Panc1 (cell line): ENCODE measurements at regions not wholly inside any gene's neighbourhood (a gene's known extent, or its start where the extent isn't known, plus 50 kb on each side); places are given as distances from the start of the nearest gene placed in this dataset.

Source experiments
- ATAC-seq: fragments of 200-7000 bp; cut with Tn5 transposase; 2 replicates; pipeline ENCODE4 v1.9.1; 2020; ENCODE audit warnings: mild to moderate bottlenecking, moderate library complexity
- BruUV-seq: library from RNA; stranded (reverse); fragments of 400-500 nt; replicated peaks from 2 replicates; lab custom pipeline; 2021; lab: Mats Ljungman, UMichigan
- CTCF ChIA-PET: fragments of 300-600 bp; sonication (Branson Sonifier 250); formaldehyde crosslinking; loops from one replicate; lab custom pipeline; 2022; ENCODE audit warnings: antibody characterized with exemption; lab: Charles Lee
- POLR2A ChIA-PET: fragments of 300-600 bp; sonication (Branson Sonifier 250); formaldehyde crosslinking; loops from one replicate; lab custom pipeline; 2022; ENCODE audit warnings: antibody characterized with exemption; lab: Charles Lee
- DNase-seq: peaks from one replicate; pipeline ENCODE4 v3.0.0-alpha.2; 2010; ENCODE audit warnings: low read depth, low spot score
- H3K27ac ChIP-seq: 2 replicates; pipeline ENCODE4 v1.5.1; 2011; ENCODE audit warnings: mild to moderate bottlenecking, low read length, inconsistent platforms
- H3K27me3 ChIP-seq: fragments of 200-500 bp; sonication (Bioruptor generic); 2 replicates; pipeline ENCODE4 v1.6.0; 2014; ENCODE audit warnings: low read length, inconsistent platforms; ENCODE audit not compliant: control insufficient read depth, insufficient read depth
- H3K36me3 ChIP-seq: fragments of 200-500 bp; sonication (Bioruptor generic); 2 replicates; pipeline ENCODE4 v1.5.1; 2014; ENCODE audit warnings: inconsistent platforms, mild to moderate bottlenecking, low read length, moderate library complexity; ENCODE audit not compliant: control insufficient read depth, insufficient read depth
- H3K4me1 ChIP-seq: 2 replicates; pipeline ENCODE4 v1.5.1; 2011; ENCODE audit warnings: inconsistent platforms, mild to moderate bottlenecking, low read length, moderate library complexity; ENCODE audit not compliant: control insufficient read depth, insufficient read depth
- H3K4me3 ChIP-seq, 2 experiments: 2 replicates each; pipeline ENCODE4 v1.5.1; 2011 to 2012; ENCODE audit warnings: low read depth in 2 of 2, low read length in 2 of 2, mild to moderate bottlenecking in 2 of 2, inconsistent platforms in 1 of 2, moderate library complexity in 1 of 2
- H3K9me3 ChIP-seq: fragments of 200-500 bp; sonication (Bioruptor generic); 2 replicates; pipeline ENCODE4 v1.5.1; 2014; ENCODE audit warnings: low read depth, mild to moderate bottlenecking, inconsistent platforms, low read length, moderate library complexity; ENCODE audit not compliant: control insufficient read depth, insufficient read depth
- POLR2AphosphoS5 ChIP-seq: IDR thresholded peaks from 2 replicates; pipeline ENCODE4 v1.6.1; 2012; ENCODE audit warnings: mild to moderate bottlenecking, low read depth, low read length, moderate library complexity
- SIN3A ChIP-seq: IDR thresholded peaks from 2 replicates; pipeline ENCODE4 v1.6.1; 2012; ENCODE audit warnings: low read depth, mild to moderate bottlenecking, low read length, moderate library complexity, borderline replicate concordance; ENCODE audit not compliant: insufficient read depth
- TCF7L2 ChIP-seq: IDR thresholded peaks from 2 replicates; pipeline ENCODE4 v1.6.1; 2011; ENCODE audit warnings: mild to moderate bottlenecking, low read depth, low read length, inconsistent platforms
- in situ Hi-C: cut with HindIII; loops from 2 replicates; pipeline ENCODE4 v1.10.0; 2016; ENCODE audit warnings: low sequenced_read_pairs, low pct_unique_long_range_greater_than_20kb
- intact Hi-C: fragments of 100-400 bp; cut with micrococcal nuclease; formaldehyde crosslinking; loops from one replicate; pipeline ENCODE4 v1.10.0; 2022; ENCODE audit not compliant: unreplicated experiment
- TF ChIP-seq, protein P1 (sequence below), 2 experiments: IDR thresholded peaks; 2 replicates each; pipeline ENCODE4 v1.6.1; 2011 to 2012; ENCODE audit warnings: low read depth in 2 of 2, control low read depth in 1 of 2, low read length in 1 of 2, mild to moderate bottlenecking in 1 of 2, moderate library complexity in 1 of 2; ENCODE audit not compliant: insufficient read depth in 1 of 2
- TF ChIP-seq, protein P2 (sequence below): fragments of 450-650 bp; IDR thresholded peaks from 2 replicates; pipeline ENCODE4 v1.5.1; 2017; ENCODE audit warnings: mild to moderate bottlenecking

- POLR2A ChIA-PET: no interaction called here
- BruUV-seq: no TSS peak
- no peak overlapping the region for H3K4me3 ChIP-seq
- H3K27me3 ChIP-seq: no peaks in the 10 kb centered on the region
- ATAC-seq: no peak
- no peaks in the 10 kb centered on the region for H3K4me1 ChIP-seq
- intact Hi-C loops (no loop called here), in situ Hi-C loops (no loop called here)
- no peak for DNase-seq
- no peaks in the 10 kb centered on the region for H3K9me3 ChIP-seq
- H3K27ac ChIP-seq: no peak overlapping the region
- H3K36me3 ChIP-seq: no peaks in the 10 kb centered on the region
- TF ChIP-seq, protein P1, sequence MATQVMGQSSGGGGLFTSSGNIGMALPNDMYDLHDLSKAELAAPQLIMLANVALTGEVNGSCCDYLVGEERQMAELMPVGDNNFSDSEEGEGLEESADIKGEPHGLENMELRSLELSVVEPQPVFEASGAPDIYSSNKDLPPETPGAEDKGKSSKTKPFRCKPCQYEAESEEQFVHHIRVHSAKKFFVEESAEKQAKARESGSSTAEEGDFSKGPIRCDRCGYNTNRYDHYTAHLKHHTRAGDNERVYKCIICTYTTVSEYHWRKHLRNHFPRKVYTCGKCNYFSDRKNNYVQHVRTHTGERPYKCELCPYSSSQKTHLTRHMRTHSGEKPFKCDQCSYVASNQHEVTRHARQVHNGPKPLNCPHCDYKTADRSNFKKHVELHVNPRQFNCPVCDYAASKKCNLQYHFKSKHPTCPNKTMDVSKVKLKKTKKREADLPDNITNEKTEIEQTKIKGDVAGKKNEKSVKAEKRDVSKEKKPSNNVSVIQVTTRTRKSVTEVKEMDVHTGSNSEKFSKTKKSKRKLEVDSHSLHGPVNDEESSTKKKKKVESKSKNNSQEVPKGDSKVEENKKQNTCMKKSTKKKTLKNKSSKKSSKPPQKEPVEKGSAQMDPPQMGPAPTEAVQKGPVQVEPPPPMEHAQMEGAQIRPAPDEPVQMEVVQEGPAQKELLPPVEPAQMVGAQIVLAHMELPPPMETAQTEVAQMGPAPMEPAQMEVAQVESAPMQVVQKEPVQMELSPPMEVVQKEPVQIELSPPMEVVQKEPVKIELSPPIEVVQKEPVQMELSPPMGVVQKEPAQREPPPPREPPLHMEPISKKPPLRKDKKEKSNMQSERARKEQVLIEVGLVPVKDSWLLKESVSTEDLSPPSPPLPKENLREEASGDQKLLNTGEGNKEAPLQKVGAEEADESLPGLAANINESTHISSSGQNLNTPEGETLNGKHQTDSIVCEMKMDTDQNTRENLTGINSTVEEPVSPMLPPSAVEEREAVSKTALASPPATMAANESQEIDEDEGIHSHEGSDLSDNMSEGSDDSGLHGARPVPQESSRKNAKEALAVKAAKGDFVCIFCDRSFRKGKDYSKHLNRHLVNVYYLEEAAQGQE (IDR thresholded peaks at IDR 0.05; ENCODE audit: insufficient read depth in 1 of 2, low read depth in 2 of 2, low read length in 1 of 2): no peak
- TF ChIP-seq TCF7L2 (no peak), SIN3A (no peak), POLR2AphosphoS5 (no peak)
- TF ChIP-seq, protein P2, sequence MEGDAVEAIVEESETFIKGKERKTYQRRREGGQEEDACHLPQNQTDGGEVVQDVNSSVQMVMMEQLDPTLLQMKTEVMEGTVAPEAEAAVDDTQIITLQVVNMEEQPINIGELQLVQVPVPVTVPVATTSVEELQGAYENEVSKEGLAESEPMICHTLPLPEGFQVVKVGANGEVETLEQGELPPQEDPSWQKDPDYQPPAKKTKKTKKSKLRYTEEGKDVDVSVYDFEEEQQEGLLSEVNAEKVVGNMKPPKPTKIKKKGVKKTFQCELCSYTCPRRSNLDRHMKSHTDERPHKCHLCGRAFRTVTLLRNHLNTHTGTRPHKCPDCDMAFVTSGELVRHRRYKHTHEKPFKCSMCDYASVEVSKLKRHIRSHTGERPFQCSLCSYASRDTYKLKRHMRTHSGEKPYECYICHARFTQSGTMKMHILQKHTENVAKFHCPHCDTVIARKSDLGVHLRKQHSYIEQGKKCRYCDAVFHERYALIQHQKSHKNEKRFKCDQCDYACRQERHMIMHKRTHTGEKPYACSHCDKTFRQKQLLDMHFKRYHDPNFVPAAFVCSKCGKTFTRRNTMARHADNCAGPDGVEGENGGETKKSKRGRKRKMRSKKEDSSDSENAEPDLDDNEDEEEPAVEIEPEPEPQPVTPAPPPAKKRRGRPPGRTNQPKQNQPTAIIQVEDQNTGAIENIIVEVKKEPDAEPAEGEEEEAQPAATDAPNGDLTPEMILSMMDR: no peak
- CTCF ChIA-PET: no interaction called here
These were observed 174.7 kb downstream of the HMHB1 start for GRCh38 chr5:143986516-143987212.

DNA sequence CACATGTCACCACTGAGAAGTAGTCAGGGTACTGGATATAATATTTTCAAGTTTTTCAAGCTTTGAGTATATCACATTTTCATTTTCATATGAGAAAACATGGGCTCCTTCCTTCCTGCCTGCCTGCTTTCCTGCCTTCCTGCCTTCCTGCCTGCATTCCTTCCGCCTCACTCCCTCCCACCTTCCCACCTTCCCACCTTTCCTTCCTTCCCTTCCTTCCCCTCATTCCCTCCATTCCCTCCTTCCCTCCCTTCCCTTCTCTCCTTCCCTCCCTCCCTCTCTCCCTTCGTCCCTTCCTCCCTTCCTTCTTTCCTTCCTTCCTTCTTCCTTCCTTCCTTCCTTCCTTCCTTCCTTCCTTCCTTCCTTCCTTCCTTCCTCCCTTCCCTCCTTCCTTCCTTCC is 175.3 kb downstream of the HMHB1 start:
- ChIA-PET CTCF (no interaction called here), POLR2A (no interaction called here)
- TF ChIP-seq POLR2AphosphoS5 (no peak), SIN3A (no peak), TCF7L2 (no peak)
- TF ChIP-seq, protein P2: no peak
- TF ChIP-seq, protein P1 (IDR thresholded peaks at IDR 0.05; ENCODE audit: insufficient read depth in 1 of 2, low read depth in 2 of 2, low read length in 1 of 2): no peak
- H3K36me3 ChIP-seq: no peaks in the 10 kb centered on the region
- in situ Hi-C loops (no loop called here), intact Hi-C loops (no loop called here)
- DNase-seq: no peak
- H3K4me1 ChIP-seq: no peaks in the 10 kb centered on the region
- H3K27me3 ChIP-seq: no peaks in the 10 kb centered on the region
- H3K9me3 ChIP-seq: no peaks in the 10 kb centered on the region
- BruUV-seq: no TSS peak
- no peak overlapping the region for H3K4me3 ChIP-seq
- ATAC-seq: no peak
- H3K27ac ChIP-seq: no peak overlapping the region
